ENCODE measurements at regions not wholly inside any gene's neighbourhood (a gene's known extent, or its start where the extent isn't known, plus 50 kb on each side); places are given as distances from the start of the nearest gene placed in this dataset.
"Not testable (repeated sequence)": the region's sequence is repeated elsewhere in the genome, so short reads cannot be mapped to it uniquely, and the experiment has no call there.

GRCh38 chr10:55551603-55552002 lies 750.6 kb upstream of the PCDH15 start:
- no peak for DNase-seq (ENCODE audit: low read depth, low spot score)
- Mint-ChIP-seq H3K27ac (ENCODE audit: unreplicated experiment) (no peak overlapping the region), H3K36me3 (ENCODE audit: low read depth) (no peaks in the 10 kb centered on the region), H3K4me3 (no peak overlapping the region), H3K9me3 (no peaks in the 10 kb centered on the region), H3K4me1 (peaks cover 9% of the 10 kb centered on the region), H3K27me3 (ENCODE audit: low read depth) (peaks cover 3% of the 10 kb centered on the region)
- no peak for TF ChIP-seq CTCF (conservative IDR thresholded peaks at IDR 0.05)

GRCh38 chr10:55550236-55550635 lies 749.2 kb upstream of the PCDH15 start:
- Mint-ChIP-seq H3K9me3 (no peaks in the 10 kb centered on the region), H3K27me3 (ENCODE audit: low read depth) (peaks cover under 1% of the 10 kb centered on the region), H3K4me3 (no peak overlapping the region), H3K4me1 (peaks cover 9% of the 10 kb centered on the region), H3K27ac (ENCODE audit: unreplicated experiment) (no peak overlapping the region), H3K36me3 (ENCODE audit: low read depth) (no peaks in the 10 kb centered on the region)
- no peak for DNase-seq (ENCODE audit: low read depth, low spot score)
- TF ChIP-seq CTCF (conservative IDR thresholded peaks at IDR 0.05), result no peak

GRCh38 chr10:55537497-55537896 lies 736.5 kb upstream of the PCDH15 start:
- not testable (repeated sequence) for H3K4me3 Mint-ChIP-seq; H3K9me3 Mint-ChIP-seq; H3K27ac Mint-ChIP-seq (ENCODE audit: unreplicated experiment); DNase-seq (ENCODE audit: low read depth, low spot score); H3K36me3 Mint-ChIP-seq (ENCODE audit: low read depth); H3K4me1 Mint-ChIP-seq
- peaks cover 17% of the 10 kb centered on the region for H3K27me3 Mint-ChIP-seq (ENCODE audit: low read depth)

GRCh38 chr10:55519264-55519663 lies 718.2 kb upstream of the PCDH15 start:
- Mint-ChIP-seq H3K4me1 (peaks cover 5% of the 10 kb centered on the region), H3K36me3 (ENCODE audit: low read depth) (no peaks in the 10 kb centered on the region), H3K9me3 (no peaks in the 10 kb centered on the region), H3K27me3 (ENCODE audit: low read depth) (no peaks in the 10 kb centered on the region), H3K4me3 (no peak overlapping the region), H3K27ac (ENCODE audit: unreplicated experiment) (no peak overlapping the region)
- no peak for TF ChIP-seq CTCF (conservative IDR thresholded peaks at IDR 0.05)
- no peak for DNase-seq (ENCODE audit: low read depth, low spot score)

- H3K4me3 Mint-ChIP-seq, result not testable (repeated sequence)
Measured at GRCh38 chr10:55518416-55518815, 717.4 kb upstream of the PCDH15 start.

GRCh38 chr10:55509168-55509567 lies 708.1 kb upstream of the PCDH15 start:
- Mint-ChIP-seq H3K4me3 (no peak overlapping the region), H3K36me3 (ENCODE audit: low read depth) (no peaks in the 10 kb centered on the region), H3K9me3 (no peaks in the 10 kb centered on the region), H3K27me3 (ENCODE audit: low read depth) (no peaks in the 10 kb centered on the region), H3K27ac (ENCODE audit: unreplicated experiment) (no peak overlapping the region), H3K4me1 (no peaks in the 10 kb centered on the region)
- TF ChIP-seq CTCF (conservative IDR thresholded peaks at IDR 0.05), result no peak
- DNase-seq (ENCODE audit: low read depth, low spot score), result no peak

More at GRCh38 chr10:55518416-55518815, 717.4 kb upstream of the PCDH15 start:
- H3K4me1 Mint-ChIP-seq; H3K27me3 Mint-ChIP-seq (ENCODE audit: low read depth); H3K36me3 Mint-ChIP-seq (ENCODE audit: low read depth); DNase-seq (ENCODE audit: low read depth, low spot score); H3K27ac Mint-ChIP-seq (ENCODE audit: unreplicated experiment); H3K9me3 Mint-ChIP-seq: not testable (repeated sequence)
